ENCODE measurements at regions not wholly inside any gene's neighbourhood (a gene's known extent, or its start where the extent isn't known, plus 50 kb on each side); places are given as distances from the start of the nearest gene placed in this dataset.

- H3K4me1 Mint-ChIP-seq (ENCODE audit: low read depth) = no peaks in the 10 kb centered on the region
- no peak for TF ChIP-seq CTCF (IDR thresholded peaks at IDR 0.05)
These were observed 67.9 kb upstream of the PPM1J start for GRCh38 chr1:112783059-112783458.

GRCh38 chr1:112779665-112780526 is 64.8 kb upstream of the PPM1J start:
- POLR2A ChIA-PET = no interaction called here
- Mint-ChIP-seq H3K27me3 (peaks cover 20% of the 10 kb centered on the region), H3K36me3 (ENCODE audit: low read depth) (no peaks in the 10 kb centered on the region), H3K4me3 (no peak overlapping the region), H3K9me3 (peaks cover 2% of the 10 kb centered on the region), H3K4me1 (ENCODE audit: low read depth) (no peaks in the 10 kb centered on the region), H3K27ac (no peak overlapping the region)
- no peak overlapping the region for H3K4me3 ChIP-seq (ENCODE audit: low read length)
- DNase-seq = no peak
- no peak for TF ChIP-seq CTCF (IDR thresholded peaks at IDR 0.05)
- no peaks in the 10 kb centered on the region for H3K4me1 ChIP-seq (ENCODE audit: insufficient read depth, low read length)
- H3K27me3 ChIP-seq (ENCODE audit: control insufficient read depth in 1 of 2, insufficient read depth in 2 of 2, low read length in 2 of 2) = peaks cover 0 to 2% of the 10 kb centered on the region in 2 experiments
- intact Hi-C loops (cut with DNase I, micrococcal nuclease) = no loop called here
- H3K9me3 ChIP-seq (ENCODE audit: control insufficient read depth in 1 of 2, insufficient read depth in 1 of 2, low read length in 2 of 2) = no peaks in the 10 kb centered on the region
- CTCF ChIA-PET = no interaction called here
- no peak overlapping the region for H3K27ac ChIP-seq (ENCODE audit: low read depth in 1 of 2, low read length in 2 of 2)
- H3K36me3 ChIP-seq (ENCODE audit: insufficient read depth, low read length) = no peaks in the 10 kb centered on the region
- no peak for ATAC-seq (ENCODE audit: poor library complexity)

More at GRCh38 chr1:112783059-112783458, 67.9 kb upstream of the PPM1J start:
- Mint-ChIP-seq H3K27ac (no peak overlapping the region), H3K9me3 (peaks cover 2% of the 10 kb centered on the region), H3K36me3 (ENCODE audit: low read depth) (no peaks in the 10 kb centered on the region), H3K4me3 (no peak overlapping the region), H3K27me3 (peaks cover 16% of the 10 kb centered on the region)
- DNase-seq = no peak
- peaks cover 0 to 2% of the 10 kb centered on the region in 2 experiments for H3K27me3 ChIP-seq (ENCODE audit: control insufficient read depth in 1 of 2, insufficient read depth in 2 of 2, low read length in 2 of 2)
- H3K9me3 ChIP-seq (ENCODE audit: control insufficient read depth in 1 of 2, insufficient read depth in 1 of 2, low read length in 2 of 2) = no peaks in the 10 kb centered on the region
- CTCF ChIA-PET = no interaction called here
- H3K4me3 ChIP-seq (ENCODE audit: low read length) = no peak overlapping the region
- H3K4me1 ChIP-seq (ENCODE audit: insufficient read depth, low read length) = no peaks in the 10 kb centered on the region
- no peak for ATAC-seq (ENCODE audit: poor library complexity)
- no peak overlapping the region for H3K27ac ChIP-seq (ENCODE audit: low read depth in 1 of 2, low read length in 2 of 2)
- no peaks in the 10 kb centered on the region for H3K36me3 ChIP-seq (ENCODE audit: insufficient read depth, low read length)
- POLR2A ChIA-PET = no interaction called here
- intact Hi-C loops (cut with DNase I, micrococcal nuclease) = no loop called here

- CTCF ChIA-PET = no interaction called here
- no peak for DNase-seq
These were observed 63.0 kb upstream of the PPM1J start for GRCh38 chr1:112778137-112778536.

More at GRCh38 chr1:112778137-112778536, 63.0 kb upstream of the PPM1J start:
- Mint-ChIP-seq H3K27ac (no peak overlapping the region), H3K36me3 (ENCODE audit: low read depth) (no peaks in the 10 kb centered on the region), H3K4me3 (no peak overlapping the region), H3K9me3 (peaks cover 2% of the 10 kb centered on the region), H3K27me3 (peaks cover 15% of the 10 kb centered on the region), H3K4me1 (ENCODE audit: low read depth) (no peaks in the 10 kb centered on the region)
- no peak overlapping the region for H3K27ac ChIP-seq (ENCODE audit: low read depth in 1 of 2, low read length in 2 of 2)
- peaks cover 0 to 2% of the 10 kb centered on the region in 2 experiments for H3K27me3 ChIP-seq (ENCODE audit: control insufficient read depth in 1 of 2, insufficient read depth in 2 of 2, low read length in 2 of 2)
- intact Hi-C loops (cut with DNase I, micrococcal nuclease) = no loop called here
- POLR2A ChIA-PET = no interaction called here
- H3K4me1 ChIP-seq (ENCODE audit: insufficient read depth, low read length) = no peaks in the 10 kb centered on the region
- no peak for TF ChIP-seq CTCF (IDR thresholded peaks at IDR 0.05)
- H3K4me3 ChIP-seq (ENCODE audit: low read length) = no peak overlapping the region
- no peak for ATAC-seq (ENCODE audit: poor library complexity)
- H3K9me3 ChIP-seq (ENCODE audit: control insufficient read depth in 1 of 2, insufficient read depth in 1 of 2, low read length in 2 of 2) = no peaks in the 10 kb centered on the region
- no peaks in the 10 kb centered on the region for H3K36me3 ChIP-seq (ENCODE audit: insufficient read depth, low read length)

All from CD4-positive, alpha-beta T cell (primary cell).